ENCODE measurements at regions not wholly inside any gene's neighbourhood (a gene's known extent, or its start where the extent isn't known, plus 50 kb on each side); places are given as distances from the start of the nearest gene placed in this dataset.

DNA sequence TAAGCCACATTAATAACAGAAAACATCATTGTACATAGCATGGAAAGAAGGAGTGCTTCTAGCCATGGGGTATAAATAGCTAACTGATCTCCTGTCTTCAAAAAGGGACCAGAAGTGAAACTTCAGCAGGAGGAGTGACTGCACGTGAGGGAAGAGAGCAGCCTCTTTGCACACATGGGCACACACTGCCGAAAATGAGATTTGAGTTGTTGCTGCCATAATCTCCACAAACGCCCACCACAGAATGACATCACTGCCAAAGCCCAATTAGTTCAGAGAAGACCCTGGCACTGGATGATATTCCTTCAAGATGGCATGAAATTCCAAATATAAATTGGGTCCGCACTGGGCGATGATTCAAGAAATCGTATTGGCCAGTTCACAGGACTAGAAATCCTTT, 238.9 kb upstream of the NR4A3 start:
- H3K27ac ChIP-seq: no peak overlapping the region
- TF ChIP-seq, protein P1, sequence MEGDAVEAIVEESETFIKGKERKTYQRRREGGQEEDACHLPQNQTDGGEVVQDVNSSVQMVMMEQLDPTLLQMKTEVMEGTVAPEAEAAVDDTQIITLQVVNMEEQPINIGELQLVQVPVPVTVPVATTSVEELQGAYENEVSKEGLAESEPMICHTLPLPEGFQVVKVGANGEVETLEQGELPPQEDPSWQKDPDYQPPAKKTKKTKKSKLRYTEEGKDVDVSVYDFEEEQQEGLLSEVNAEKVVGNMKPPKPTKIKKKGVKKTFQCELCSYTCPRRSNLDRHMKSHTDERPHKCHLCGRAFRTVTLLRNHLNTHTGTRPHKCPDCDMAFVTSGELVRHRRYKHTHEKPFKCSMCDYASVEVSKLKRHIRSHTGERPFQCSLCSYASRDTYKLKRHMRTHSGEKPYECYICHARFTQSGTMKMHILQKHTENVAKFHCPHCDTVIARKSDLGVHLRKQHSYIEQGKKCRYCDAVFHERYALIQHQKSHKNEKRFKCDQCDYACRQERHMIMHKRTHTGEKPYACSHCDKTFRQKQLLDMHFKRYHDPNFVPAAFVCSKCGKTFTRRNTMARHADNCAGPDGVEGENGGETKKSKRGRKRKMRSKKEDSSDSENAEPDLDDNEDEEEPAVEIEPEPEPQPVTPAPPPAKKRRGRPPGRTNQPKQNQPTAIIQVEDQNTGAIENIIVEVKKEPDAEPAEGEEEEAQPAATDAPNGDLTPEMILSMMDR (IDR thresholded peaks at IDR 0.05; ENCODE audit: low read depth, low read length, missing control alignments): no peak
- H3K27me3 ChIP-seq (replicated peaks): no peaks in the 10 kb centered on the region
- no peaks in the 10 kb centered on the region for H3K36me3 ChIP-seq (replicated peaks)
- H3K4me3 ChIP-seq (ENCODE audit: low read depth, low read length): no peak overlapping the region
- in situ Hi-C loops (cut with HindIII; ENCODE audit: low pct_ligation_motif_present, low sequenced_read_pairs): no loop called here
- DNase-seq: no peak

DNA sequence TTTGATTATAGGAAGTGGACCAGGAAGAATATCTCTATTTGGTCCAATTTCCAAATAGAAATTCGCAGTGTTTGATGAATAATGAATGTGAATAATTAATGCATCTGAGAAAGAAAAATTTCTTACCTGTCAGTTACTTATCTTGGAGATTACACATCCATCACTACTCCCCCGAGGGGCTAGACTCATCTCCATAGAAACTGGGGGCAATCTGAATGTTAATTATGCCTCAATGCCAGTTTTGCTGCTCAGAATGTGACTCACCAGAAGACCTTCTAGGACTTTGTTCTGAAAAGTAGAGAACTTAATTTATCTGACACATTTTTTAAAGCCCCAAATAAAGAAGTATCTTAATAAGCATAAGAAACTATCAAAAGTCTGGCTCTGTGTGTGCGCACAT, 233.4 kb upstream of the NR4A3 start:
- Histone ChIP-seq H3K27ac (no peak overlapping the region), H3K4me3 (ENCODE audit: low read depth, low read length) (no peak overlapping the region), H3K36me3 (replicated peaks) (no peaks in the 10 kb centered on the region), H3K27me3 (replicated peaks) (no peaks in the 10 kb centered on the region)
- in situ Hi-C loops (cut with HindIII; ENCODE audit: low pct_ligation_motif_present, low sequenced_read_pairs): no loop called here
- TF ChIP-seq, protein P1 (IDR thresholded peaks at IDR 0.05; ENCODE audit: low read depth, low read length, missing control alignments): no peak
- DNase-seq: no peak

DNA sequence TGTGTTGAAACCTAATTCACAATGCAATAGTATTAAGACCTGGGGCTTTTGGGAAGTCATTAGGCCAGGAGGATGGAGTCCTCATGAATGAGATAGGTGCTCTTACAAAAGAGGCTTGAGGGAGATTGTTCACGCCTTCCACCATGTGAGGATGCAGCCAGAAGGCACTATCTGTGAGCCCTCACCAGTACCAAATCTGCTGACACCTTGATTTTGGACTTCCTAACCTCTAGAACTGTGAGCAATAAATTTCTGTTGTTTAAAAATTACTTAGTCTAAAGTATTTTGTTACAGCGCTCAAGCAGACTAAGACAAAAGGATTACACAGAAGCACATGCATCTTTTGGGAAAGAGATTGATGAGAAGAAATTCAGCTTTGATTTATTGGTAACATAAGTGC, 232.9 kb upstream of the NR4A3 start:
- no peak for DNase-seq
- no peaks in the 10 kb centered on the region for H3K36me3 ChIP-seq (replicated peaks)
- no peak overlapping the region for H3K4me3 ChIP-seq (ENCODE audit: low read depth, low read length)
- no peaks in the 10 kb centered on the region for H3K27me3 ChIP-seq (replicated peaks)
- in situ Hi-C loops (cut with HindIII; ENCODE audit: low pct_ligation_motif_present, low sequenced_read_pairs): no loop called here
- TF ChIP-seq, protein P1 (IDR thresholded peaks at IDR 0.05; ENCODE audit: low read depth, low read length, missing control alignments): no peak
- no peak overlapping the region for H3K27ac ChIP-seq

DNA sequence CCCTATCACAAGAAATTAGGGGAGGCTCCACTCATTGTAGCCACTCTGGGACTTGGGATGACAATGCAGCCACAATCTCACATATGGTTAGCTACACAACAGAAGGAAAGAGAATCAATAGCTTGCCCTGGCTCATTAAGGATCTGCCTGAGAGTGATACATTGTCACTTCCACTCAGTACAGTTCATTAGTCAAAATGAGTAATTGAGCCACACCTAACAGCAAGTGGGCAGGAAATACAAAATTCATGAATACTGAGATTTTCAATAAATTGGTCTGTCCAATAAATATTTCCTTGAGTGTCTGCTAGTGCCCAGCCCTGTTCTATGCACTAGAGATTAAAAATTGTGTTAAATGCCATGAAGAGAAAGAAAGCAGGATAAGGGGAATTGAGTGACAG, 231.3 kb upstream of the NR4A3 start:
- H3K27ac ChIP-seq: no peak overlapping the region
- H3K27me3 ChIP-seq (replicated peaks): no peaks in the 10 kb centered on the region
- no peak for DNase-seq
- H3K36me3 ChIP-seq (replicated peaks): no peaks in the 10 kb centered on the region
- TF ChIP-seq, protein P1 (IDR thresholded peaks at IDR 0.05; ENCODE audit: low read depth, low read length, missing control alignments): no peak
- H3K4me3 ChIP-seq (ENCODE audit: low read depth, low read length): no peak overlapping the region
- in situ Hi-C loops (cut with HindIII; ENCODE audit: low pct_ligation_motif_present, low sequenced_read_pairs): no loop called here

DNA sequence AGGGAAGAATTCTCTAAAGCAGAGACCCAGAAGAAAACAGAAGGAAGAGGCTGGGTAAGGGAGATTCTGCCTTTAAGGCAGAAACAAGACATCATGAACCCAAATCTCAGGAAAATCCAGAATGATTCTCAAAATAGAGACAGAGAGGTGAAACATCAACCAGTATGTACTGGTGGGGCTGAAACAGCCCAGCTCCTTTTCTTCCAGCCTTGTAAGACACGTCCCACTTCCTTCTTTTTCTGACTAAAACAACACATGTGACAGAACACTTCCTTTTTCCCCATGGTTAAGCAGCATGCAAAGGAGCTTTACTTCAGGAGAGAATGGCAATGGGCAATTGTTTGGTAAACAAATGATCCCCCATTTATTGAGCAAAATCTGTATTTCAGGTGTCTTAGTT, 230.8 kb upstream of the NR4A3 start:
- H3K27ac ChIP-seq: no peak overlapping the region
- no peak overlapping the region for H3K4me3 ChIP-seq (ENCODE audit: low read depth, low read length)
- in situ Hi-C loops (cut with HindIII; ENCODE audit: low pct_ligation_motif_present, low sequenced_read_pairs): no loop called here
- H3K27me3 ChIP-seq (replicated peaks): no peaks in the 10 kb centered on the region
- no peak for DNase-seq
- H3K36me3 ChIP-seq (replicated peaks): no peaks in the 10 kb centered on the region
- TF ChIP-seq, protein P1 (IDR thresholded peaks at IDR 0.05; ENCODE audit: low read depth, low read length, missing control alignments): no peak

DNA sequence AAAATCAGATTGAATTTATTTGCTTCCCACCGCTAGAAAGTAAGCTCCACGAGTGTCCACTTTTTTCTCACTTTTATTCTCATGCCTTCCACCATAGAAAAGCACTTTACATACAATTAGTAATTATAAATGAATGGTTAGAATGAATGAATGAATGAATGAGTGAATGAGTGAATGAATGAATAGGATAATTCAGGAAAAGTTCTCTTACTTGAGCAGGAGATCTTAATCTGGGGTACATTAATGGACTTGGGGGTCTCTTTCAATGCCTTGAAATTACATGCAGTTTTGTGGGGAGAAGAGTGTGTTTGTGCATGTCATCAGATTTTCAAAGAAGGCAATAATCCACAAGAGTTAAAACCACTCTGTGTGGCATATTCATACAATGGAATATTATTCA, 229.9 kb upstream of the NR4A3 start:
- Histone ChIP-seq H3K4me3 (ENCODE audit: low read depth, low read length) (no peak overlapping the region), H3K27me3 (replicated peaks) (no peaks in the 10 kb centered on the region), H3K36me3 (replicated peaks) (no peaks in the 10 kb centered on the region), H3K27ac (no peak overlapping the region)
- DNase-seq: no peak
- in situ Hi-C loops (cut with HindIII; ENCODE audit: low pct_ligation_motif_present, low sequenced_read_pairs): no loop called here
- TF ChIP-seq, protein P1 (IDR thresholded peaks at IDR 0.05; ENCODE audit: low read depth, low read length, missing control alignments): no peak

Data from brain microvascular endothelial cell (primary cell).